Trophoblast cell (in vitro differentiated cells and primary cell): ENCODE measurements at regions not wholly inside any gene's neighbourhood (a gene's known extent, or its start where the extent isn't known, plus 50 kb on each side); places are given as distances from the start of the nearest gene placed in this dataset.
"Not testable (repeated sequence)": the region's sequence is repeated elsewhere in the genome, so short reads cannot be mapped to it uniquely, and the experiment has no call there.

Experiments used
- DNase-seq, 2 donors: peaks; one replicate each; pipeline ENCODE4 v3.0.0-alpha.2; 2016
- H2AFZ ChIP-seq: 2 replicates; pipeline ENCODE4 v1.6.1; 2013; ENCODE audit warnings: low read length, moderate library complexity, mild to moderate bottlenecking; ENCODE audit not compliant: insufficient read depth, poor library complexity
- H2AK5ac ChIP-seq: 2 replicates; pipeline ENCODE4 v1.6.1; 2013; ENCODE audit warnings: mild to moderate bottlenecking, low read length
- H2BK120ac ChIP-seq: 2 replicates; pipeline ENCODE4 v1.6.1; 2013; ENCODE audit warnings: low read length, mild to moderate bottlenecking, moderate library complexity; ENCODE audit not compliant: insufficient read depth, poor library complexity
- H2BK12ac ChIP-seq: 2 replicates; pipeline ENCODE4 v1.6.1; 2013; ENCODE audit warnings: mild to moderate bottlenecking, low read length, moderate library complexity
- H2BK5ac ChIP-seq: 2 replicates; pipeline ENCODE4 v1.6.1; 2013; ENCODE audit warnings: low read length, low read depth, moderate library complexity, mild to moderate bottlenecking; ENCODE audit not compliant: poor library complexity
- H3K14ac ChIP-seq: 2 replicates; pipeline ENCODE4 v1.6.1; 2013; ENCODE audit warnings: mild to moderate bottlenecking, low read length
- H3K18ac ChIP-seq: 2 replicates; pipeline ENCODE4 v1.6.1; 2013; ENCODE audit warnings: mild to moderate bottlenecking, low read length
- H3K23ac ChIP-seq: 2 replicates; pipeline ENCODE4 v1.6.1; 2013; ENCODE audit warnings: low read length
- H3K27ac ChIP-seq: 2 replicates; pipeline ENCODE4 v1.5.1; 2013; ENCODE audit warnings: low read depth, mild to moderate bottlenecking, inconsistent platforms, low read length, moderate library complexity
- H3K27me3 ChIP-seq: 2 replicates; pipeline ENCODE4 v1.6.1; 2013; ENCODE audit warnings: inconsistent platforms, mild to moderate bottlenecking, low read length, moderate library complexity; ENCODE audit not compliant: insufficient read depth
- H3K36me3 ChIP-seq, 2 experiments: 1 replicate in 1 of 2; 2 replicates in 1 of 2; pipeline ENCODE4 v1.6.1; 2013; ENCODE audit warnings: low read length in 2 of 2, mild to moderate bottlenecking in 2 of 2, moderate library complexity in 1 of 2; ENCODE audit not compliant: insufficient read depth in 2 of 2, control insufficient read depth in 1 of 2
- H3K4ac ChIP-seq: 2 replicates; pipeline ENCODE4 v1.6.1; 2013; ENCODE audit warnings: low read depth, mild to moderate bottlenecking, low read length, moderate library complexity
- H3K4me1 ChIP-seq, 2 experiments: 1 replicate in 1 of 2; 2 replicates in 1 of 2; pipeline ENCODE4 v1.6.1; 2013; ENCODE audit warnings: low read length in 2 of 2, mild to moderate bottlenecking in 2 of 2, moderate library complexity in 1 of 2; ENCODE audit not compliant: insufficient read depth in 2 of 2, control insufficient read depth in 1 of 2
- H3K4me2 ChIP-seq: 2 replicates; pipeline ENCODE4 v1.6.1; 2013; ENCODE audit warnings: inconsistent platforms, mild to moderate bottlenecking, low read length, moderate library complexity
- H3K4me3 ChIP-seq: 2 replicates; pipeline ENCODE4 v1.5.1; 2013; ENCODE audit warnings: mild to moderate bottlenecking, low read depth, low read length, inconsistent platforms
- H3K79me1 ChIP-seq: one replicate; pipeline ENCODE4 v1.6.1; 2013; ENCODE audit warnings: low read length
- H3K79me2 ChIP-seq: 2 replicates; pipeline ENCODE4 v1.6.1; 2013; ENCODE audit warnings: low read length, mild to moderate bottlenecking; ENCODE audit not compliant: control insufficient read depth, insufficient read depth, poor library complexity
- H3K9ac ChIP-seq: 2 replicates; pipeline ENCODE4 v1.6.1; 2013; ENCODE audit warnings: mild to moderate bottlenecking, low read length
- H3K9me3 ChIP-seq: 2 replicates; pipeline ENCODE4 v1.6.1; 2013; ENCODE audit warnings: low read depth, mild to moderate bottlenecking, control low read depth, inconsistent platforms, low read length; ENCODE audit not compliant: insufficient read depth
- H4K12ac ChIP-seq: 2 replicates; pipeline ENCODE4 v1.6.1; 2013; ENCODE audit warnings: low read depth, mild to moderate bottlenecking, low read length, moderate library complexity
- H4K8ac ChIP-seq: 2 replicates; pipeline ENCODE4 v1.6.1; 2013; ENCODE audit warnings: low read depth, mild to moderate bottlenecking, low read length, moderate library complexity
- H4K91ac ChIP-seq: one replicate; pipeline ENCODE4 v1.6.1; 2013; ENCODE audit warnings: low read depth, mild to moderate bottlenecking, low read length, moderate library complexity
- WGBS: extraction: QIAGEN DNeasy Blood & Tissue Kit; methylation state at CpG from one replicate; pipeline ENCODE4 v1.1.7; 2013; ENCODE audit warnings: missing lambda C conversion rate; ENCODE audit not compliant: insufficient read length, insufficient coverage; ENCODE audit errors: extremely low coverage; 5-methylcytosine and 5-hydroxymethylcytosine counted together

GRCh38 chr10:7108141-7108540, 302.7 kb downstream of the SFMBT2 start:
- Histone ChIP-seq H4K91ac (no peak overlapping the region), H3K4ac (no peak overlapping the region), H3K14ac (no peak overlapping the region), H4K12ac (no peak overlapping the region), H3K36me3 (no peaks in the 10 kb centered on the region), H3K23ac (no peak overlapping the region), H3K79me1 (no peaks in the 10 kb centered on the region), H3K4me1 (no peaks in the 10 kb centered on the region), H2BK5ac (no peak overlapping the region), H3K9me3 (no peaks in the 10 kb centered on the region), H3K79me2 (no peaks in the 10 kb centered on the region), H3K4me3 (no peak overlapping the region), H3K27me3 (no peaks in the 10 kb centered on the region), H4K8ac (no peak overlapping the region), H3K4me2 (no peak overlapping the region), H3K18ac (no peak overlapping the region), H3K27ac (no peak overlapping the region), H2BK120ac (no peak overlapping the region), H2BK12ac (no peak overlapping the region), H2AFZ (no peak overlapping the region), H2AK5ac (no peak overlapping the region), H3K9ac (no peak overlapping the region)
- WGBS: no CpG with 5 or more reads among the region's 3 CpGs
- DNase-seq: no peak

GRCh38 chr10:7107285-7107684, 303.5 kb downstream of the SFMBT2 start:
- H3K9me3 ChIP-seq: no peaks in the 10 kb centered on the region
- H2BK5ac ChIP-seq: no peak overlapping the region

GRCh38 chr10:7104379-7104778, 306.5 kb downstream of the SFMBT2 start:
- not testable (repeated sequence) for H3K9ac ChIP-seq, DNase-seq, H2AFZ ChIP-seq, H3K4me3 ChIP-seq, H3K79me1 ChIP-seq, H2AK5ac ChIP-seq, H3K18ac ChIP-seq, H3K4ac ChIP-seq, H2BK120ac ChIP-seq, H3K23ac ChIP-seq, H4K8ac ChIP-seq, H3K4me1 ChIP-seq, H3K79me2 ChIP-seq, H4K12ac ChIP-seq, H2BK12ac ChIP-seq, H2BK5ac ChIP-seq, H3K14ac ChIP-seq, H3K36me3 ChIP-seq, H3K27me3 ChIP-seq, H3K4me2 ChIP-seq, H3K9me3 ChIP-seq, H3K27ac ChIP-seq, H4K91ac ChIP-seq
- WGBS: no CpG with 5 or more reads among the region's 1 CpG

More at GRCh38 chr10:7107285-7107684, 303.5 kb downstream of the SFMBT2 start:
- H2AFZ ChIP-seq: no peak overlapping the region
- H3K18ac ChIP-seq: no peak overlapping the region
- no peak overlapping the region for H2AK5ac ChIP-seq
- H3K9ac ChIP-seq: no peak overlapping the region
- H3K4me3 ChIP-seq: no peak overlapping the region
- no peak overlapping the region for H3K14ac ChIP-seq
- H3K27me3 ChIP-seq: no peaks in the 10 kb centered on the region
- H3K79me1 ChIP-seq: no peaks in the 10 kb centered on the region
- no peak overlapping the region for H3K27ac ChIP-seq
- H3K4me1 ChIP-seq: no peaks in the 10 kb centered on the region
- no peak overlapping the region for H3K4me2 ChIP-seq
- H2BK12ac ChIP-seq: no peak overlapping the region
- peak in 1 of 2 donors; percentile 1 for DNase-seq
- H3K23ac ChIP-seq: no peak overlapping the region
- no peaks in the 10 kb centered on the region for H3K79me2 ChIP-seq
- H2BK120ac ChIP-seq: no peak overlapping the region
- no peak overlapping the region for H4K12ac ChIP-seq
- no peaks in the 10 kb centered on the region for H3K36me3 ChIP-seq
- WGBS: no CpG with 5 or more reads among the region's 5 CpGs
- no peak overlapping the region for H3K4ac ChIP-seq
- H4K91ac ChIP-seq: no peak overlapping the region
- H4K8ac ChIP-seq: no peak overlapping the region

- H3K23ac ChIP-seq: no peak overlapping the region
- H3K79me1 ChIP-seq: no peaks in the 10 kb centered on the region
- no peak overlapping the region for H4K91ac ChIP-seq
- no peak overlapping the region for H4K8ac ChIP-seq
- no peak overlapping the region for H4K12ac ChIP-seq
- WGBS: no CpG with 5 or more reads among the region's 7 CpGs
- no peak overlapping the region for H2AK5ac ChIP-seq
- no peak overlapping the region for H2BK5ac ChIP-seq
- H3K27ac ChIP-seq: no peak overlapping the region
- H3K9me3 ChIP-seq: peaks cover 1% of the 10 kb centered on the region
- no peak overlapping the region for H3K9ac ChIP-seq
- no peaks in the 10 kb centered on the region for H3K27me3 ChIP-seq
- no peak overlapping the region for H3K18ac ChIP-seq
- no peak overlapping the region for H3K4me2 ChIP-seq
- no peak overlapping the region for H3K4me3 ChIP-seq
- no peaks in the 10 kb centered on the region for H3K79me2 ChIP-seq
- H3K4me1 ChIP-seq: no peaks in the 10 kb centered on the region
- H3K14ac ChIP-seq: no peak overlapping the region
- H2BK120ac ChIP-seq: no peak overlapping the region
- H2BK12ac ChIP-seq: no peak overlapping the region
- H3K36me3 ChIP-seq: no peaks in the 10 kb centered on the region
- peak in 1 of 2 donors; percentile 5 for DNase-seq
- no peak overlapping the region for H2AFZ ChIP-seq
- H3K4ac ChIP-seq: no peak overlapping the region
Observed at GRCh38 chr10:7102557-7103349, 308.1 kb downstream of the SFMBT2 start.
